ENCODE measurements at regions not wholly inside any gene's neighbourhood (a gene's known extent, or its start where the extent isn't known, plus 50 kb on each side); places are given as distances from the start of the nearest gene placed in this dataset.
A peak's percentile ranks its signal among the peaks of the same experiment; 100 is the strongest.

- H2AFZ ChIP-seq (ENCODE audit: low read depth, low read length) = no peak overlapping the region
- H3K9ac ChIP-seq (replicated peaks; ENCODE audit: extremely low read depth, insufficient read depth, low read length) = no peak overlapping the region
- no peaks in the 10 kb centered on the region for H3K9me3 ChIP-seq (replicated peaks; ENCODE audit: control insufficient read depth, insufficient read depth, low read length)
- TF ChIP-seq MYC (IDR thresholded peaks at IDR 0.05; ENCODE audit: low read depth, low read length) (no peak), JUN (IDR thresholded peaks at IDR 0.05; ENCODE audit: borderline replicate concordance, insufficient read depth, insufficient read length, low read depth) (peak; percentile 35), POLR2A (IDR thresholded peaks at IDR 0.05; ENCODE audit: low read depth, low read length) (no peak), GATA2 (IDR thresholded peaks at IDR 0.05; ENCODE audit: insufficient read depth, insufficient read length, low read depth, low read length) (peak; percentile 57), MAX (IDR thresholded peaks at IDR 0.05; ENCODE audit: insufficient read depth, insufficient read length) (no peak), POLR2AphosphoS5 (IDR thresholded peaks at IDR 0.05; ENCODE audit: insufficient read depth, low read depth, low read length) (no peak), EZH2 (IDR thresholded peaks at IDR 0.05; ENCODE audit: borderline replicate concordance, low read depth, low read length, severe bottlenecking) (no peak), FOS (IDR thresholded peaks at IDR 0.05; ENCODE audit: borderline replicate concordance, insufficient read depth, low read length) (peak; percentile 80), CTCF (IDR thresholded peaks at IDR 0.05; ENCODE audit: extremely low read depth in 1 of 2, insufficient read depth in 1 of 2, low read depth in 1 of 2, low read length in 2 of 2) (no peak)
- FAIRE-seq (no peak), DNase-seq (ENCODE audit: low read depth, low spot score) (peak; percentile 58)
- H4K20me1 ChIP-seq (replicated peaks; ENCODE audit: control insufficient read depth, extremely low read depth, insufficient read depth, low read length) = no peaks in the 10 kb centered on the region
- no peak overlapping the region for H3K4me3 ChIP-seq (replicated peaks in 1 of 3; ENCODE audit: insufficient read depth in 1 of 3, low read depth in 1 of 3, low read length in 3 of 3)
- H3K27me3 ChIP-seq (ENCODE audit: control insufficient read depth in 2 of 2, insufficient read depth in 2 of 2, low read length in 2 of 2) = no peaks in the 10 kb centered on the region
- H3K4me1 ChIP-seq (ENCODE audit: control insufficient read depth, extremely low read depth, insufficient read depth, low read length) = peaks cover 5% of the 10 kb centered on the region
- H3K9me1 ChIP-seq (replicated peaks; ENCODE audit: control insufficient read depth, extremely low read depth, insufficient read depth, low read length) = no peaks in the 10 kb centered on the region
- H3K36me3 ChIP-seq (ENCODE audit: control insufficient read depth in 2 of 2, extremely low read depth in 1 of 2, insufficient read depth in 2 of 2, low read length in 2 of 2) = no peaks in the 10 kb centered on the region
- intact Hi-C loops (cut with micrococcal nuclease) (loop anchor here (5.0 kb wide), 1 partner anchor 530 kb away; no protein-coding TSS in a partner anchor), dilution Hi-C loops (cut with MboI; ENCODE audit: extremely low pct_ligation_motif_present, low sequenced_read_pairs) (no loop called here)
- no TSS peak for BruUV-seq (replicated peaks)
- ChIA-PET POLR2A (no interaction called here), CTCF (interaction anchor here (1.8 kb wide), 1 partner anchor 85 kb away, joined by 6 read pairs; no protein-coding TSS in a partner anchor)
- peak overlapping the region; percentile 48 for H3K4me2 ChIP-seq (ENCODE audit: insufficient read depth, low read length)
- no peaks in the 10 kb centered on the region for H3K79me2 ChIP-seq (ENCODE audit: control insufficient read depth, insufficient read depth, low read length)
- no peak overlapping the region for H3K27ac ChIP-seq (ENCODE audit: insufficient read depth, low read depth, low read length)
These were observed 592.3 kb downstream of the MAT2B start for GRCh38 chr5:164097749-164098148.

Measured in endothelial cell of umbilical vein (primary cell).